HG03045 (cell line): ENCODE measurements at regions not wholly inside any gene's neighbourhood (a gene's known extent, or its start where the extent isn't known, plus 50 kb on each side); places are given as distances from the start of the nearest gene placed in this dataset.

Experiments used
- ATAC-seq: cut with Tn5 transposase; IDR thresholded peaks from one replicate; pipeline ENCODE4 v1.9.1; 2021; ENCODE audit warnings: mild to moderate bottlenecking, moderate library complexity; ENCODE audit not compliant: unreplicated experiment

GRCh38 chr2:19559596-19560240 lies 201.3 kb upstream of the OSR1 start:
- no peak for ATAC-seq

GRCh38 chr2:19556648-19557047 lies 198.2 kb upstream of the OSR1 start:
- ATAC-seq: no peak

- no peak for ATAC-seq
Observed at GRCh38 chr2:19554520-19554919, 196.1 kb upstream of the OSR1 start.

- no peak for ATAC-seq
Observed at GRCh38 chr2:19552270-19552669, 193.8 kb upstream of the OSR1 start.

- no peak for ATAC-seq
Observed at GRCh38 chr2:19550750-19551149, 192.3 kb upstream of the OSR1 start.

- ATAC-seq: no peak
Observed at GRCh38 chr2:19549821-19550220, 191.4 kb upstream of the OSR1 start.

- no peak for ATAC-seq
Observed at GRCh38 chr2:19548116-19548515, 189.7 kb upstream of the OSR1 start.

GRCh38 chr2:19547321-19547720 lies 188.9 kb upstream of the OSR1 start:
- no peak for ATAC-seq

GRCh38 chr2:19545507-19545906 lies 187.1 kb upstream of the OSR1 start:
- ATAC-seq: no peak

GRCh38 chr2:19543663-19544383 lies 185.4 kb upstream of the OSR1 start:
- ATAC-seq: no peak

GRCh38 chr2:19542796-19543662 lies 184.6 kb upstream of the OSR1 start:
- no peak for ATAC-seq

- no peak for ATAC-seq
Observed at GRCh38 chr2:19541884-19542283, 183.5 kb upstream of the OSR1 start.

- no peak for ATAC-seq
Observed at GRCh38 chr2:19540739-19541525, 182.5 kb upstream of the OSR1 start.

- no peak for ATAC-seq
Observed at GRCh38 chr2:19538411-19538963, 180.1 kb upstream of the OSR1 start.

- ATAC-seq: no peak
Observed at GRCh38 chr2:19536136-19536535, 177.7 kb upstream of the OSR1 start.

GRCh38 chr2:19532547-19533196 lies 174.2 kb upstream of the OSR1 start:
- ATAC-seq: no peak

GRCh38 chr2:19529677-19530076 lies 171.3 kb upstream of the OSR1 start:
- ATAC-seq: no peak

GRCh38 chr2:19527771-19528170 lies 169.3 kb upstream of the OSR1 start:
- no peak for ATAC-seq

- no peak for ATAC-seq
Observed at GRCh38 chr2:19525313-19525712, 166.9 kb upstream of the OSR1 start.

GRCh38 chr2:19519045-19519444 lies 160.6 kb upstream of the OSR1 start:
- ATAC-seq: no peak
